GM12891 (cell line): ENCODE measurements at regions not wholly inside any gene's neighbourhood (a gene's known extent, or its start where the extent isn't known, plus 50 kb on each side); places are given as distances from the start of the nearest gene placed in this dataset.

ENCODE experiments used
- POLR2A ChIP-seq: IDR thresholded peaks from 2 replicates; pipeline ENCODE4 v1.6.1; 2011; ENCODE audit warnings: low read depth, low read length, control low read depth
- POLR2AphosphoS5 ChIP-seq: IDR thresholded peaks from 2 replicates; pipeline ENCODE4 v1.6.1; 2011; ENCODE audit warnings: low read depth, low read length, control low read depth
- POU2F2 ChIP-seq: IDR thresholded peaks from 2 replicates; pipeline ENCODE4 v1.6.1; 2011; ENCODE audit warnings: low read depth, mild to moderate bottlenecking, control low read depth, low read length, moderate library complexity
- SPI1 ChIP-seq: IDR thresholded peaks from 2 replicates; pipeline ENCODE4 v1.6.1; 2011; ENCODE audit warnings: low read depth, low read length, control low read depth
- TAF1 ChIP-seq: IDR thresholded peaks from 2 replicates; pipeline ENCODE4 v1.6.1; 2011; ENCODE audit warnings: low read depth, low read length, control low read depth

- TF ChIP-seq POLR2A: no peak
- TF ChIP-seq POLR2AphosphoS5: no peak
- no peak for TF ChIP-seq TAF1
- TF ChIP-seq POU2F2: no peak
- TF ChIP-seq SPI1: no peak
These were observed 142.5 kb upstream of the TTC29 start for GRCh38 chr4:147088146-147088545.
